Esophagus muscularis mucosa (tissue), 4 donors: ENCODE measurements at regions not wholly inside any gene's neighbourhood (a gene's known extent, or its start where the extent isn't known, plus 50 kb on each side); places are given as distances from the start of the nearest gene placed in this dataset.

ENCODE experiments used
- DNase-seq: peaks from one replicate; pipeline ENCODE4 v3.0.0-alpha.2; 2017; ENCODE audit errors: extremely low spot score
- H3K27ac ChIP-seq, 4 donors: fragments of 200-600 bp; sonication (generic); replicated peaks in 1 of 4; 1 replicate in 3 of 4; 2 replicates in 1 of 4; pipeline ENCODE4 v1.5.1; 2016 to 2019; ENCODE audit warnings: mild to moderate bottlenecking in 1 of 4
- H3K27me3 ChIP-seq, 4 donors: fragments of 200-600 bp; sonication (generic); one replicate each; pipeline versions ENCODE4 v1.5.1 to v1.6.0; 2016 to 2019
- H3K36me3 ChIP-seq, 4 donors: fragments of 200-600 bp; sonication (generic); one replicate each; pipeline ENCODE4 v1.5.1; 2016 to 2019
- H3K4me1 ChIP-seq, 4 donors: fragments of 200-600 bp; sonication (generic); one replicate each; pipeline ENCODE4 v1.5.1; 2016 to 2019
- H3K4me3 ChIP-seq, 4 donors: fragments of 200-600 bp; sonication (generic); 1 replicate in 2 of 4; 2 replicates in 2 of 4; pipeline ENCODE4 v1.5.1; 2016 to 2019; ENCODE audit warnings: mild to moderate bottlenecking in 4 of 4, moderate library complexity in 1 of 4
- H3K9me3 ChIP-seq, 4 donors: fragments of 200-600 bp; sonication (generic); 1 replicate in 3 of 4; 2 replicates in 1 of 4; pipeline ENCODE4 v1.5.1; 2016 to 2019
- CTCF ChIP-seq, 3 experiments: fragments of 200-600 bp in 2 of 3; fragments of 450-650 bp in 1 of 3; sonication (generic) in 2 of 3; IDR thresholded peaks; one replicate each; pipeline ENCODE4 v1.5.1; 2017 to 2019; ENCODE audit warnings: antibody characterized with exemption in 3 of 3, mild to moderate bottlenecking in 2 of 3, moderate library complexity in 1 of 3
- EP300 ChIP-seq: sonication (generic); formaldehyde crosslinking; IDR thresholded peaks from one replicate; pipeline ENCODE4 v1.6.1; 2017; ENCODE audit warnings: antibody characterized with exemption
- POLR2A ChIP-seq: fragments of 450-650 bp; IDR thresholded peaks from one replicate; pipeline ENCODE4 v1.6.1; 2017; ENCODE audit warnings: antibody characterized with exemption, moderate library complexity, mild to moderate bottlenecking, low read depth
- POLR2AphosphoS5 ChIP-seq, 2 donors: sonication (generic); formaldehyde crosslinking; IDR thresholded peaks; one replicate each; pipeline ENCODE4 v1.6.1; 2017; ENCODE audit warnings: antibody characterized with exemption in 2 of 2
- WGBS: methylation state at CpG from one replicate; pipeline ENCODE4 v1.1.5; 2018; 5-methylcytosine and 5-hydroxymethylcytosine counted together
- intact Hi-C: fragments of 100-400 bp; cut with DNase I; formaldehyde crosslinking; loops from one replicate; pipeline ENCODE4 v1.15.1; 2023

- H3K36me3 ChIP-seq = no peaks in the 10 kb centered on the region
- H3K9me3 ChIP-seq = no peaks in the 10 kb centered on the region
- no peak overlapping the region for H3K4me3 ChIP-seq
- no peak for TF ChIP-seq POLR2AphosphoS5 (IDR thresholded peaks at IDR 0.05)
- no peak for TF ChIP-seq EP300
- TF ChIP-seq POLR2A = no peak
- no peak overlapping the region for H3K27ac ChIP-seq
- no peaks in the 10 kb centered on the region for H3K27me3 ChIP-seq
- no peaks in the 10 kb centered on the region for H3K4me1 ChIP-seq
- DNase-seq = no peak
- intact Hi-C loops = no loop called here
- WGBS = 86% methylated on average over 8 of the region's 8 CpGs
Observed at GRCh38 chr18:70936160-70936559, 647.3 kb downstream of the SOCS6 start.

GRCh38 chr18:70931942-70932814 is 643.3 kb downstream of the SOCS6 start:
- intact Hi-C loops = no loop called here
- WGBS = 48% methylated on average over 7 of the region's 7 CpGs
- Histone ChIP-seq H3K36me3 (no peaks in the 10 kb centered on the region), H3K27me3 (no peaks in the 10 kb centered on the region), H3K4me1 (no peaks in the 10 kb centered on the region), H3K27ac (no peak overlapping the region), H3K9me3 (no peaks in the 10 kb centered on the region), H3K4me3 (no peak overlapping the region)
- no peak for DNase-seq
- TF ChIP-seq CTCF (IDR thresholded peaks at IDR 0.05) = peak in 2 of 3 experiments; percentile 22 to 49
- TF ChIP-seq POLR2A = no peak

- H3K27ac ChIP-seq = no peak overlapping the region
- no peak for TF ChIP-seq POLR2AphosphoS5 (IDR thresholded peaks at IDR 0.05)
- TF ChIP-seq CTCF (IDR thresholded peaks at IDR 0.05) = no peak
- TF ChIP-seq EP300 = no peak
- no peak for TF ChIP-seq POLR2A
- WGBS = 100% methylated on average over 1 of the region's 4 CpGs
- no peaks in the 10 kb centered on the region for H3K27me3 ChIP-seq
- intact Hi-C loops = no loop called here
- H3K9me3 ChIP-seq = no peaks in the 10 kb centered on the region
- no peaks in the 10 kb centered on the region for H3K36me3 ChIP-seq
- no peak overlapping the region for H3K4me3 ChIP-seq
- DNase-seq = no peak
- H3K4me1 ChIP-seq = no peaks in the 10 kb centered on the region
Observed at GRCh38 chr18:70920840-70921374, 632.1 kb downstream of the SOCS6 start.

- 15% methylated on average over 3 of the region's 3 CpGs for WGBS
- H3K4me1 ChIP-seq = peaks cover 0 to 11% (median 5%) of the 10 kb centered on the region in 4 donors
- H3K9me3 ChIP-seq = peaks cover 0 to 10% (median 2%) of the 10 kb centered on the region in 4 donors
- H3K36me3 ChIP-seq = no peaks in the 10 kb centered on the region
- H3K4me3 ChIP-seq = no peak overlapping the region
- H3K27me3 ChIP-seq = no peaks in the 10 kb centered on the region
- H3K27ac ChIP-seq = no peak overlapping the region
- no peak for TF ChIP-seq CTCF (IDR thresholded peaks at IDR 0.05)
- TF ChIP-seq POLR2A = no peak
- TF ChIP-seq EP300 = no peak
- no peak for TF ChIP-seq POLR2AphosphoS5 (IDR thresholded peaks at IDR 0.05)
- DNase-seq = no peak
- intact Hi-C loops = no loop called here
Observed at GRCh38 chr18:70907673-70908072, 618.8 kb downstream of the SOCS6 start.

GRCh38 chr18:70892381-70892780 is 603.5 kb downstream of the SOCS6 start:
- no peak for TF ChIP-seq POLR2A
- TF ChIP-seq CTCF (IDR thresholded peaks at IDR 0.05) = no peak
- no peak for TF ChIP-seq POLR2AphosphoS5 (IDR thresholded peaks at IDR 0.05)
- no peak for TF ChIP-seq EP300
- 84% methylated on average over 1 of the region's 1 CpG for WGBS
- H3K36me3 ChIP-seq = no peaks in the 10 kb centered on the region
- no peaks in the 10 kb centered on the region for H3K4me1 ChIP-seq
- H3K27me3 ChIP-seq = no peaks in the 10 kb centered on the region
- intact Hi-C loops = no loop called here
- no peak for DNase-seq
- H3K27ac ChIP-seq = no peak overlapping the region
- H3K9me3 ChIP-seq = no peaks in the 10 kb centered on the region
- no peak overlapping the region for H3K4me3 ChIP-seq
